GM12878 (cell line): ENCODE measurements at regions not wholly inside any gene's neighbourhood (a gene's known extent, or its start where the extent isn't known, plus 50 kb on each side); places are given as distances from the start of the nearest gene placed in this dataset.

Source experiments
- ATAC-seq: fragments of 200-7000 bp; cut with Tn5 transposase; 3 replicates; pipeline ENCODE4 v1.9.1; 2020; ENCODE audit warnings: mild to moderate bottlenecking, moderate library complexity
- BruUV-seq: library from RNA; stranded (reverse); fragments of 400-500 nt; replicated peaks from 2 replicates; lab custom pipeline; 2021; lab: Mats Ljungman, UMichigan
- CTCF ChIA-PET: fragments of 300-600 bp; sonication (Branson Sonifier 250); formaldehyde crosslinking; extraction: SDS; loops from one replicate; lab custom pipeline; 2021; ENCODE audit warnings: inconsistent platforms; lab: Yijun Ruan, JAX
- POLR2A ChIA-PET: fragments of 350-600 bp; formaldehyde crosslinking; extraction: SDS; loops from one replicate; lab custom pipeline; 2021; ENCODE audit warnings: inconsistent platforms; lab: Charles Lee
- RAD21 ChIA-PET: fragments of 300-600 bp; sonication (Branson Sonifier 250); formaldehyde crosslinking; loops from one replicate; lab custom pipeline; 2023; ENCODE audit warnings: antibody characterized with exemption; ENCODE audit not compliant: unreplicated experiment; lab: Charles Lee
- SMC1A ChIA-PET: fragments of 300-600 bp; sonication (Branson Sonifier 250); formaldehyde crosslinking; loops from one replicate; lab custom pipeline; 2023; ENCODE audit not compliant: unreplicated experiment, uncharacterized antibody; lab: Charles Lee
- DNase-seq: peaks from one replicate; pipeline ENCODE4 v3.0.0-alpha.2; 2011; ENCODE audit warnings: low read depth, low spot score
- FAIRE-seq: peaks from 3 replicates; lab custom pipeline; 2011; peaks lifted over from hg19 to GRCh38; lab: Jason Lieb, UNC
- H2AFZ ChIP-seq: 2 replicates; pipeline ENCODE4 v1.6.0; 2011; ENCODE audit warnings: low read depth, low read length, control low read depth; ENCODE audit not compliant: control insufficient read depth
- H3K27ac ChIP-seq: 2 replicates; pipeline ENCODE4 v1.5.1; 2011; ENCODE audit warnings: control low read depth; ENCODE audit not compliant: control insufficient read depth, insufficient read depth
- H3K27me3 ChIP-seq, 2 experiments: replicated peaks in 1 of 2; 2 replicates each; pipeline versions ENCODE4 v1.6.0 to v1.6.1; 2011; ENCODE audit warnings: low read length in 1 of 2; ENCODE audit not compliant: control insufficient read depth in 2 of 2, insufficient read depth in 2 of 2
- H3K36me3 ChIP-seq, 2 experiments: 2 replicates each; pipeline ENCODE4 v1.5.1; 2011; ENCODE audit warnings: low read length in 1 of 2; ENCODE audit not compliant: control insufficient read depth in 2 of 2, insufficient read depth in 2 of 2
- H3K4me1 ChIP-seq: 2 replicates; pipeline ENCODE4 v1.6.1; 2011; ENCODE audit warnings: mild to moderate bottlenecking, low read length, moderate library complexity, mixed read lengths; ENCODE audit not compliant: control insufficient read depth, insufficient read depth
- H3K4me2 ChIP-seq: 2 replicates; pipeline ENCODE4 v1.6.0; 2011; ENCODE audit warnings: control low read depth; ENCODE audit not compliant: control insufficient read depth, insufficient read depth
- H3K4me3 ChIP-seq: fragments of 200-600 bp; sonication (generic); 2 replicates; pipeline ENCODE4 v1.5.1; 2016
- H3K79me2 ChIP-seq: 2 replicates; pipeline ENCODE4 v1.6.0; 2011; ENCODE audit warnings: low read length; ENCODE audit not compliant: control insufficient read depth, insufficient read depth
- H3K9ac ChIP-seq: 2 replicates; pipeline ENCODE4 v1.8.0; 2011; ENCODE audit warnings: low read length, control low read depth, mixed read lengths; ENCODE audit not compliant: control insufficient read depth, insufficient read depth
- H3K9me3 ChIP-seq: replicated peaks from 3 replicates; pipeline ENCODE4 v1.5.1; 2011; ENCODE audit warnings: mild to moderate bottlenecking, low read length; ENCODE audit not compliant: control insufficient read depth, insufficient read depth
- H4K20me1 ChIP-seq: 2 replicates; pipeline ENCODE4 v1.6.0; 2011; ENCODE audit not compliant: control insufficient read depth, insufficient read depth
- CREB1 ChIP-seq: IDR thresholded peaks from 2 replicates; pipeline ENCODE4 v1.6.1; 2012; ENCODE audit warnings: low read depth, mild to moderate bottlenecking, inconsistent platforms
- MAX ChIP-seq: IDR thresholded peaks from 2 replicates; pipeline ENCODE4 v1.6.1; 2012; ENCODE audit warnings: low read depth, low read length, improper control_type of control experiment
- MEF2A ChIP-seq: IDR thresholded peaks from 2 replicates; pipeline ENCODE4 v1.6.1; 2011; ENCODE audit warnings: low read depth, mild to moderate bottlenecking, low read length, moderate library complexity; ENCODE audit not compliant: insufficient read depth
- MEF2B ChIP-seq: fragments of 450-650 bp; IDR thresholded peaks from 2 replicates; pipeline ENCODE4 v1.6.1; 2018; ENCODE audit warnings: mild to moderate bottlenecking, moderate library complexity; ENCODE audit not compliant: partially characterized antibody, poor library complexity, severe bottlenecking
- MXI1 ChIP-seq: fragments of 150-350 bp; IDR thresholded peaks from 2 replicates; pipeline ENCODE4 v1.6.1; 2011; ENCODE audit warnings: low read depth, mild to moderate bottlenecking, inconsistent platforms, low read length, improper control_type of control experiment
- SMAD1 ChIP-seq: fragments of 450-650 bp; IDR thresholded peaks from 2 replicates; pipeline ENCODE4 v1.6.1; 2018; ENCODE audit warnings: mild to moderate bottlenecking, low read depth; ENCODE audit not compliant: partially characterized antibody
- TCF7 ChIP-seq: IDR thresholded peaks from 2 replicates; pipeline ENCODE4 v1.6.1; 2014; ENCODE audit warnings: antibody characterized with exemption, borderline replicate concordance
- ZSCAN29 ChIP-seq: fragments of 450-650 bp; IDR thresholded peaks from 2 replicates; pipeline ENCODE4 v1.6.1; 2017; ENCODE audit warnings: mild to moderate bottlenecking, moderate library complexity
- WGBS: methylation state at CpG from one replicate; pipeline ENCODE4 v1.1.6; 2016; ENCODE audit warnings: low lambda C conversion rate; ENCODE audit not compliant: insufficient replicate concordance, insufficient coverage; ENCODE audit errors: missing lambda C conversion rate; 5-methylcytosine and 5-hydroxymethylcytosine counted together
- in situ Hi-C: fragments of 300-500 bp; cut with MboI; formaldehyde crosslinking; loops from 9 replicates; pipeline ENCODE4 v1.14.3; 2018; ENCODE audit warnings: mixed read lengths
- intact Hi-C: fragments of 100-400 bp; cut with micrococcal nuclease; formaldehyde crosslinking; loops from one replicate; pipeline ENCODE4 v1.14.2; 2022; ENCODE audit not compliant: unreplicated experiment
- TF ChIP-seq, protein P1 (sequence below): fragments of 450-650 bp; IDR thresholded peaks from 2 replicates; pipeline ENCODE4 v1.6.1; 2017; ENCODE audit warnings: mild to moderate bottlenecking, moderate library complexity
- TF ChIP-seq, protein P2 (sequence below): fragments of 450-650 bp; IDR thresholded peaks from 2 replicates; pipeline ENCODE4 v1.6.1; 2014; ENCODE audit warnings: mild to moderate bottlenecking

DNA sequence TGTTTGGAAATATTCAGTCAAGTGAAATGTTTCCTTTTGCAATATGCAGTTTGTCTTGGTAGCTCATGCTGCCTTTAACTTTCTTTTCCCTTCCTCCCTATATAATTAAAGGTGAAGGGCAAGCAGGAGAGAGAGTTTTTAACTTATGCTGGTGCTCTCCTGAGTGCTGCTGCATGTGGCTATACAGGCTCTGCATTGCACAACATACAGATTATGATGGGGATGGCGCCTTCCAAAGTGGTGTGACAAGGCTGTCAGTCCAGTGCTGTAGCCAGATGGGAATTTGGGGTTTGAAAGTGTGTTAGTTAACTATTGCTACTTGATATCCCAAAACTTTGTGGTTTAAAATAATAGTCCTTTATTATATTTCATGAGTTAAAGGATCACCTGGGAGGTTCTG, 199.0 kb downstream of the ATP23 start:
- in situ Hi-C loops = no loop called here
- RAD21 ChIA-PET = no interaction called here
- H3K4me2 ChIP-seq = no peak overlapping the region
- no peak overlapping the region for H2AFZ ChIP-seq
- no TSS peak for BruUV-seq
- no peak overlapping the region for H3K27ac ChIP-seq
- CTCF ChIA-PET = no interaction called here
- H3K4me3 ChIP-seq = no peak overlapping the region
- TF ChIP-seq MXI1 = no peak
- TF ChIP-seq, protein P1, sequence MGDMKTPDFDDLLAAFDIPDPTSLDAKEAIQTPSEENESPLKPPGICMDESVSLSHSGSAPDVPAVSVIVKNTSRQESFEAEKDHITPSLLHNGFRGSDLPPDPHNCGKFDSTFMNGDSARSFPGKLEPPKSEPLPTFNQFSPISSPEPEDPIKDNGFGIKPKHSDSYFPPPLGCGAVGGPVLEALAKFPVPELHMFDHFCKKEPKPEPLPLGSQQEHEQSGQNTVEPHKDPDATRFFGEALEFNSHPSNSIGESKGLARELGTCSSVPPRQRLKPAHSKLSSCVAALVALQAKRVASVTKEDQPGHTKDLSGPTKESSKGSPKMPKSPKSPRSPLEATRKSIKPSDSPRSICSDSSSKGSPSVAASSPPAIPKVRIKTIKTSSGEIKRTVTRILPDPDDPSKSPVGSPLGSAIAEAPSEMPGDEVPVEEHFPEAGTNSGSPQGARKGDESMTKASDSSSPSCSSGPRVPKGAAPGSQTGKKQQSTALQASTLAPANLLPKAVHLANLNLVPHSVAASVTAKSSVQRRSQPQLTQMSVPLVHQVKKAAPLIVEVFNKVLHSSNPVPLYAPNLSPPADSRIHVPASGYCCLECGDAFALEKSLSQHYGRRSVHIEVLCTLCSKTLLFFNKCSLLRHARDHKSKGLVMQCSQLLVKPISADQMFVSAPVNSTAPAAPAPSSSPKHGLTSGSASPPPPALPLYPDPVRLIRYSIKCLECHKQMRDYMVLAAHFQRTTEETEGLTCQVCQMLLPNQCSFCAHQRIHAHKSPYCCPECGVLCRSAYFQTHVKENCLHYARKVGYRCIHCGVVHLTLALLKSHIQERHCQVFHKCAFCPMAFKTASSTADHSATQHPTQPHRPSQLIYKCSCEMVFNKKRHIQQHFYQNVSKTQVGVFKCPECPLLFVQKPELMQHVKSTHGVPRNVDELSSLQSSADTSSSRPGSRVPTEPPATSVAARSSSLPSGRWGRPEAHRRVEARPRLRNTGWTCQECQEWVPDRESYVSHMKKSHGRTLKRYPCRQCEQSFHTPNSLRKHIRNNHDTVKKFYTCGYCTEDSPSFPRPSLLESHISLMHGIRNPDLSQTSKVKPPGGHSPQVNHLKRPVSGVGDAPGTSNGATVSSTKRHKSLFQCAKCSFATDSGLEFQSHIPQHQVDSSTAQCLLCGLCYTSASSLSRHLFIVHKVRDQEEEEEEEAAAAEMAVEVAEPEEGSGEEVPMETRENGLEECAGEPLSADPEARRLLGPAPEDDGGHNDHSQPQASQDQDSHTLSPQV = no peak
- no peak for TF ChIP-seq CREB1
- TF ChIP-seq ZSCAN29 = no peak
- no peak for TF ChIP-seq MEF2B
- no peak for TF ChIP-seq MEF2A
- TF ChIP-seq TCF7 = no peak
- no peak for TF ChIP-seq MAX
- TF ChIP-seq, protein P2, sequence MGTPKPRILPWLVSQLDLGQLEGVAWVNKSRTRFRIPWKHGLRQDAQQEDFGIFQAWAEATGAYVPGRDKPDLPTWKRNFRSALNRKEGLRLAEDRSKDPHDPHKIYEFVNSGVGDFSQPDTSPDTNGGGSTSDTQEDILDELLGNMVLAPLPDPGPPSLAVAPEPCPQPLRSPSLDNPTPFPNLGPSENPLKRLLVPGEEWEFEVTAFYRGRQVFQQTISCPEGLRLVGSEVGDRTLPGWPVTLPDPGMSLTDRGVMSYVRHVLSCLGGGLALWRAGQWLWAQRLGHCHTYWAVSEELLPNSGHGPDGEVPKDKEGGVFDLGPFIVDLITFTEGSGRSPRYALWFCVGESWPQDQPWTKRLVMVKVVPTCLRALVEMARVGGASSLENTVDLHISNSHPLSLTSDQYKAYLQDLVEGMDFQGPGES = no peak
- TF ChIP-seq SMAD1 = no peak
- TF ChIP-seq, all 136 proteins: peak for 0
- no peak for ATAC-seq
- no peak for FAIRE-seq
- Histone ChIP-seq H3K36me3 (no peaks in the 10 kb centered on the region), H3K9me3 (no peaks in the 10 kb centered on the region), H3K9ac (no peak overlapping the region), H3K27me3 (no peaks in the 10 kb centered on the region), H3K4me1 (no peaks in the 10 kb centered on the region), H4K20me1 (no peaks in the 10 kb centered on the region), H3K79me2 (no peaks in the 10 kb centered on the region)
- intact Hi-C loops = no loop called here
- WGBS = 0% methylated on average over 1 of the region's 1 CpG
- ChIA-PET SMC1A (no interaction called here), POLR2A (no interaction called here)
- DNase-seq = no peak
